ENCODE measurements at regions not wholly inside any gene's neighbourhood (a gene's known extent, or its start where the extent isn't known, plus 50 kb on each side); places are given as distances from the start of the nearest gene placed in this dataset.

- TF ChIP-seq, protein P1, sequence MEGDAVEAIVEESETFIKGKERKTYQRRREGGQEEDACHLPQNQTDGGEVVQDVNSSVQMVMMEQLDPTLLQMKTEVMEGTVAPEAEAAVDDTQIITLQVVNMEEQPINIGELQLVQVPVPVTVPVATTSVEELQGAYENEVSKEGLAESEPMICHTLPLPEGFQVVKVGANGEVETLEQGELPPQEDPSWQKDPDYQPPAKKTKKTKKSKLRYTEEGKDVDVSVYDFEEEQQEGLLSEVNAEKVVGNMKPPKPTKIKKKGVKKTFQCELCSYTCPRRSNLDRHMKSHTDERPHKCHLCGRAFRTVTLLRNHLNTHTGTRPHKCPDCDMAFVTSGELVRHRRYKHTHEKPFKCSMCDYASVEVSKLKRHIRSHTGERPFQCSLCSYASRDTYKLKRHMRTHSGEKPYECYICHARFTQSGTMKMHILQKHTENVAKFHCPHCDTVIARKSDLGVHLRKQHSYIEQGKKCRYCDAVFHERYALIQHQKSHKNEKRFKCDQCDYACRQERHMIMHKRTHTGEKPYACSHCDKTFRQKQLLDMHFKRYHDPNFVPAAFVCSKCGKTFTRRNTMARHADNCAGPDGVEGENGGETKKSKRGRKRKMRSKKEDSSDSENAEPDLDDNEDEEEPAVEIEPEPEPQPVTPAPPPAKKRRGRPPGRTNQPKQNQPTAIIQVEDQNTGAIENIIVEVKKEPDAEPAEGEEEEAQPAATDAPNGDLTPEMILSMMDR (IDR thresholded peaks at IDR 0.05; ENCODE audit: borderline replicate concordance, extremely low read depth, low read length, poor library complexity, severe bottlenecking): no peak
- no peak for TF ChIP-seq EZH2 (IDR thresholded peaks at IDR 0.05; ENCODE audit: borderline replicate concordance, low read depth, low read length, severe bottlenecking)
These were observed 69.0 kb upstream of the PDE7B start for GRCh38 chr6:135782546-135782945.
